Type B pancreatic cell (in vitro differentiated cells): ENCODE measurements at regions not wholly inside any gene's neighbourhood (a gene's known extent, or its start where the extent isn't known, plus 50 kb on each side); places are given as distances from the start of the nearest gene placed in this dataset.

Source experiments
- DNase-seq: peaks from one replicate; pipeline ENCODE4 v3.0.0; 2021; ENCODE audit warnings: mixed read lengths; ENCODE audit not compliant: unreplicated experiment; ENCODE audit errors: extremely low spot score
- H3K27ac Mint-ChIP-seq: 2 replicates; pipeline ENCODE4 v1.8.0; 2021; ENCODE audit warnings: mild to moderate bottlenecking, mixed read lengths
- H3K27me3 Mint-ChIP-seq: 2 replicates; pipeline ENCODE4 v1.8.0; 2021; ENCODE audit warnings: mixed read lengths
- H3K36me3 Mint-ChIP-seq: 2 replicates; pipeline ENCODE4 v1.8.0; 2021; ENCODE audit warnings: mixed read lengths
- H3K4me1 Mint-ChIP-seq: one replicate; pipeline ENCODE4 v1.8.0; 2021; ENCODE audit warnings: mixed read lengths; ENCODE audit not compliant: unreplicated experiment
- H3K4me3 Mint-ChIP-seq: 2 replicates; pipeline ENCODE4 v1.8.0; 2021; ENCODE audit warnings: mild to moderate bottlenecking, mixed read lengths
- H3K9me3 Mint-ChIP-seq: 2 replicates; pipeline ENCODE4 v1.8.0; 2021; ENCODE audit warnings: mixed read lengths
- CTCF ChIP-seq: fragments of 200-600 bp; sonication (generic); conservative IDR thresholded peaks from 2 replicates; pipeline ENCODE4 v1.5.0; 2021; ENCODE audit warnings: antibody characterized with exemption, mild to moderate bottlenecking

DNA sequence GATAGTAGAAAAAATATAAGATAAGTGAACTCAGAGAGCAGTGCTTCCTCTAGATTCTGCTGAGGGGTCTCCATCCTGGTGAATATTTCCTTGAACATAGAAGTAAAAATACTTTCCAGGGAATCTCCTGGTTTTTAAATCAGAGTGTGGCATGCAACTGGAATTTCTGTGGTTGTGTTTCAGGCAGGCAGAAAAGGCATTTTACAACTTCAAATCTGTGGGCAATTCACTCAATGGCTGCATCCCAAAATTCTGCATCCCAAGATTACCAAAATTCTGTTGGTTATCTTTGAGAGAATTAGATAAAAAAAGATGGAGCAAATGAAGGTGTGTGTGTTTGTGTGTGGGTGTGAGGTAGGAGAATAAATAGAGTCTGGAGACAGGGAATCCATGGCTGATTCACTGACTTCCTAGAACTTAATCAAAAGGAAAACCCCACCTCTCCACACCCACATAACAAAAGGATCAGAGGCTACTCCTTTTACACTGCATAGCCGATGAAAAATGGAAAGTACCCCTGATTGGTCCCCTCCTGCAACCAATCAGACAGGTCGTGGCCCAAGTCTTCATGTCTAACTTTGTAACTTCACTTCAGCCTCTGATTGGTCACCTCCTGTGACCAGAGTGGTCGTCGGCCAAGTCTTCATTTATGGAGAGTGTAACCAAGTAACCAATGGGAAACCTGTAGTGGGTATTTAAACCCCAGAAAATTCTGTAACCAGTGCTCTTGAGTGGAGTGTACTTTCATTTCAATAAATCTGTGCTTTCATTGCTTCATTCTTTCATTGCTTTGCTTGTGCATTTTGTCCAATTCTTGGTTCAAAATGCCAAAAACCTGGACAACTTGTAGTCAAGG, 112.8 kb downstream of the DLEU7 start:
- no peak for DNase-seq
- Mint-ChIP-seq H3K27me3 (no peaks in the 10 kb centered on the region), H3K36me3 (peaks cover 9% of the 10 kb centered on the region), H3K9me3 (no peaks in the 10 kb centered on the region), H3K27ac (peak overlapping the region; percentile 96), H3K4me1 (peaks cover 13% of the 10 kb centered on the region), H3K4me3 (peak overlapping the region; percentile 56)
- TF ChIP-seq CTCF = no peak

DNA sequence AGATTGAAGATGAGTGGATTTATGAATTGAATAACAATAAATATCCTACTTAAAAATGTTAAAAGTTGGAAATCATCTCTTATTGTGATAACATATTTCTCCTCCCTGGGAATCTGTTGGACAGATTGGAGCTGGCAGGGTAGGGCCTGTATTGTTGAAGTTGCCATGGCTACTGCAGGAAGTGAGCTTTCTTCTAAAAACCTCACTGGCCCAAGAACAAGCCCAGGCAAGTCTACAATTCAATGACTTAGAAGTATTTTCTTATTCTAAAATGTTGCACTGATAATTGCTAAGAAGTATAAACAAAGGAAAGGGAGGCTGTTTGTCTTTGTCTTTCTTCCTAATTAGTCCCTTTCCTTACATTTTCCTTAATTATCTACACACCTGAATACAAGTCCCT, 112.1 kb downstream of the DLEU7 start:
- Mint-ChIP-seq H3K27ac (peak overlapping the region; percentile 96), H3K27me3 (no peaks in the 10 kb centered on the region), H3K9me3 (no peaks in the 10 kb centered on the region), H3K4me1 (peaks cover 15% of the 10 kb centered on the region), H3K4me3 (peak overlapping the region; percentile 56), H3K36me3 (peaks cover 9% of the 10 kb centered on the region)
- no peak for TF ChIP-seq CTCF
- DNase-seq = no peak

DNA sequence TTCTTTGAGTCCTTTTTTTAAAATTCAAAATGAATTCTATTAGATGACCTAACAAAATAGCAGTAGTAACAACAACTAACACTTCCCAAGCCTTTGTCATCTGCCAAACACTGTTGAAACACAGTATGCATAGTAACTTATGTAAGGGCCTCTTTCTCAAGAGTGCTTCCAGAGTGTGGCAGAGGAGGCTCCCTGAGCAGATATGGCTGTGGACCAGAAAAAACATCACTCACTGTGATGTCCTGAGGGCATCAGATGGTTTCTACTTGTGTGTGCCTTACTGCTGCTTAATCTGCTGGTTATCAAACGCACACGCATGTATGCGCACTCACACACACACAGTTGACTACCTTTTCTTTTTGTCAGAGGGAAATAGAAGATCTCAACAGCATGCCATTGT, 110.8 kb downstream of the DLEU7 start:
- no peaks in the 10 kb centered on the region for H3K27me3 Mint-ChIP-seq
- peaks cover 9% of the 10 kb centered on the region for H3K36me3 Mint-ChIP-seq
- H3K9me3 Mint-ChIP-seq = no peaks in the 10 kb centered on the region
- TF ChIP-seq CTCF = no peak
- H3K27ac Mint-ChIP-seq = peak overlapping the region; percentile 73
- peaks cover 18% of the 10 kb centered on the region for H3K4me1 Mint-ChIP-seq
- no peak overlapping the region for H3K4me3 Mint-ChIP-seq
- no peak for DNase-seq

DNA sequence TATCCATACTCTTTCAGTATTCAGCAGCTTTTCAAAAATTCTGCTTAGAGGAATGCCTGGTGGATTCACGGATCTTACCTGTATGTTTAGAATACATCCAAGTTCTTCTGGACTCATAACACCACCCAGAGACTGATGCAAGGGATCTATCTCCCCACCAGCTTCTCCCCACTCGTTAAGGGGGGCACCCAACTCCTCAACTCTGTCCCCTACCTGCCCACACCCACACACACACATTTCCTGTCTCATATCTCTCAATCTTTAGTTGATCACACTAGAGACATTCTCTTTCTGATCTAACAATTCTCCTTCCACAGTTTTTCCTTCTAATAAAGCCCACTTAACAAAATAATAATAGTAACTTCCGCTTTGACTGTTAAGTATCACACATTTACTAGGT, 110.1 kb downstream of the DLEU7 start:
- H3K27ac Mint-ChIP-seq = peak overlapping the region; percentile 6
- no peak for TF ChIP-seq CTCF
- no peak overlapping the region for H3K4me3 Mint-ChIP-seq
- peaks cover 14% of the 10 kb centered on the region for H3K4me1 Mint-ChIP-seq
- H3K27me3 Mint-ChIP-seq = no peaks in the 10 kb centered on the region
- H3K9me3 Mint-ChIP-seq = no peaks in the 10 kb centered on the region
- peaks cover 9% of the 10 kb centered on the region for H3K36me3 Mint-ChIP-seq
- no peak for DNase-seq

DNA sequence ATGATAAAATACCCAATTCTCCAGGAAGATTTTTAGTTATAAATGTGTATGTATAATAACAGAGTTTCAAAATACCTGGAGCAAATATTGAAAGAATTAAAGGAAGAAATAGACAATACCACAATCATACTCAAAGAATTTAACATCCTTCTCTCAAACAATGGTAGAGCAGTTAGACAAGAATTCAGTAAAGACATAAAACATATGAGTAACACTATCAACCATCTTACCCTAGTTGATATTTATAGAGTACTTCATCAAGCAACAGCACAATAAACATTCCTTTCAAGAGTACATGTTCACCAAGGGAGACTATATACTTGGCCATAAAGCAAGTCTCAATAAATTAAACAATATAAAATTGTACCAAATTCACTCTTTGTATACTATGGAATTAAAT, 108.4 kb downstream of the DLEU7 start:
- peaks cover 9% of the 10 kb centered on the region for H3K36me3 Mint-ChIP-seq
- H3K4me3 Mint-ChIP-seq = no peak overlapping the region
- H3K4me1 Mint-ChIP-seq = peaks cover 17% of the 10 kb centered on the region
- H3K27me3 Mint-ChIP-seq = no peaks in the 10 kb centered on the region
- H3K27ac Mint-ChIP-seq = no peak overlapping the region
- TF ChIP-seq CTCF = no peak
- no peak for DNase-seq
- no peaks in the 10 kb centered on the region for H3K9me3 Mint-ChIP-seq
